Jurkat, Clone E6-1 (cell line): ENCODE measurements at regions not wholly inside any gene's neighbourhood (a gene's known extent, or its start where the extent isn't known, plus 50 kb on each side); places are given as distances from the start of the nearest gene placed in this dataset.

ENCODE experiments used
- DNase-seq: peaks from one replicate; pipeline ENCODE4 v3.0.0-alpha.2; 2011; ENCODE audit warnings: low read depth, low spot score
- H3K4me3 ChIP-seq: 2 replicates; pipeline ENCODE4 v1.5.1; 2011; ENCODE audit warnings: mild to moderate bottlenecking, low read length, control low read depth, moderate library complexity

DNA sequence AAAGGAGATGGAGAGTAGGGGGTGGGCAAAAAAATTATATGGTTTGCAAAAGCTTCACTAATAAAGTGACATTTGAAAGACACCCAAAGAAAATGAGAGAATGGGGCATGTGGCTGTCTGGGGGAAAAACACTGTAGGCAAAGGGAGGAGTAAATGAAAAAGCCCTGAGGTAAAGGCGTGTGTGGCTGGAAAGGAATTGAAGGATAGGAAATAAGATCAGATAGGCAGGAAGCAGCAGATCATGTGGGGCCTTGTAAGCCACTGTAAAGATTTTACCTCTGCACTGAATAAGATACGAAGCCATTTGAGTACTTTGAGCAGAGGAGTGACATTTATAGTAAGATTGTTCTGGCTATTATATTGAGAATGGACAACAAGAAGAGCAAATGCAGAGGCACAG, 49.8 kb upstream of the FDX1 start:
- peak; percentile 22 for DNase-seq
- H3K4me3 ChIP-seq, result no peak overlapping the region
